DMS153 treated with DMSO at 0.1 percent for 48 hours (cell line): ENCODE measurements at regions not wholly inside any gene's neighbourhood (a gene's known extent, or its start where the extent isn't known, plus 50 kb on each side); places are given as distances from the start of the nearest gene placed in this dataset.

Source experiments
- DNase-seq: peaks from one replicate; lab custom pipeline; 2025; ENCODE audit not compliant: unreplicated experiment; lab: John Stamatoyannopoulos, UW

GRCh38 chr6:134533991-134534390 lies 216.1 kb upstream of the SGK1 start:
- DNase-seq: no peak

GRCh38 chr6:134532694-134533624 lies 215.0 kb upstream of the SGK1 start:
- DNase-seq: no peak

DNA sequence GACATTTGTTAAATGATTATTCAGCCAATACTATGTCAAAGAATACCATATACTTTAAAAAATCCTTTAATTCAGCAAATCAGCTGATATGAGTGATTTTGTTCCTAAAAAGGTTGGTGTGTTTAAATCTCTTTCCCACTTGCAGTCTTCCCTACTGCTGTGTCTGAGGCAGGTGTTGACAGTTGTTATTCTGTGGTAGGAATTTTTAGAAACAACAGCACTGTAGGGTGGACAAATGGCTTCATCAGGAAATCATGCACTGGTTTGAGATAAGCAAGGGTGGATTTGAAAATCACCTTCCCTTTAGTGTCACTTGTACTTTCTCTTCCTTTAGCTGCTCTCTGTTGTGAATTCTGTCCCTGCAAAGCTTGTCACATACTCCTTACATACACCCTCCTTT lies 213.7 kb upstream of the SGK1 start:
- DNase-seq: no peak

DNA sequence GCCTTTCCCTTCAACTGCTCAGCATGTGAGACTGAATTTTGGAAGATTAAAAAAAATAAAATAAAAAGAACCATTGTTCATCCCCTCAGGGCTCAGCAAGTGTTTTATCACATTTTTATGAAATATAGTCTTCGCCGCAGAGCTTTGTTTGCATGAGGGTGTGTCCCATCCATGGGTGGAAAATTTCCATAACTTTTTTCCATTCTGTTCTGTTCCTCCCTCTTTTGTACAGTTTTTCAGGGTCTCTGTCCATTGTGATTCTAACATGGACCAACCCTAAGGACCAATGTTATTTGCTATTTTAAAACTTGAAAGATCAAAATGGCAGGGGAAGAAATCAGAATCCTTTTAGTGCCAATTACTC lies 213.3 kb upstream of the SGK1 start:
- no peak for DNase-seq

DNA sequence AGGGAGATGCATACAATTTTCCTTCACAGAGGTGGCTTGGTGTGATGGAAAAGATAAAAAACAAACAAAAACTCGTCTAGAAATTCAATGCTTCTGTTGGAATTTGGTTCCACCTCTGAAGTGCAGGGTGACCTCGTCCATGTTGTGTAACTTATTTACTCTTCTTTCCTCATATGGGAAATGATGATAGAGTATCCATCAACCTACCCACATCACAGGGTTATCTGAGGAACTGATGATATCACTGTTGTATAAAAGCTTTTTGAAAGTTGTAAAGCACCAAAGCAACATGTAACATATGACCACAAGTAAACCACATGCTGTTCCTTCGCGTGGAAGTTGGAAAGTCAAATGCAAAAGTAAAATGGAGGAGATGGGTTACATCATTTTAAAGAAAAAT lies 212.0 kb upstream of the SGK1 start:
- DNase-seq: no peak

GRCh38 chr6:134529305-134529704 lies 211.4 kb upstream of the SGK1 start:
- DNase-seq: no peak

DNA sequence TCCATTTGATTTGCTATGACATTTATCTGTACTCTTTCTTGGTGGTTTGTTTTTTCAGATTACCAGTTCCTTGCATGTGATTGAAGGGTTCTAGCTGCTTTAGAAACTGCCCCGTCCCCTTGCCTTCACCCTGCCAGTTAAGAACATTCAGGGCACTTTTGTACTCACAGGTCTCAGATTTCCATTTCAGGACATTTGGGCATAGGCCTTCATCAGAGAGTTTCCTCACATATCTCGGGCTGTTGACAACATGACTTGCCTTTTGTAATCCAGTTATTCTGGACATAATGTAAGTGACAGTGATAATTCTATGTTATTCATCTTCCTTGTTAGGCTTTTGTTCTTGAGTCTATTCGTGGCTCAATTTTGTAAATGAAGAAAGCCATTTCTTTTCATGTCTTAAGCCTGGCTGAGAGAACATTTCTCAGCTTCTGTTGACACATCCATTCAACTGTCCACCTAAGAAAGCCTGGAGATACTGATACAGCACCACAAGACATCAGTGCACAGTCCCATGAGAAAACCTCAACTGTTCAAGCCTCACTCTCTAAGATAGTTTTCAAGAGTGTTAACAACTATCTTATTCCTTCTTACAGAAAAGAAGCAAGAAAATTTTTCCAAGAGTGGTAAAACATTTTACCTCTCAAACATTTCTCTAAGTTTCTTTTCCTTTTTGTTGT lies 209.3 kb upstream of the SGK1 start:
- DNase-seq: no peak

DNA sequence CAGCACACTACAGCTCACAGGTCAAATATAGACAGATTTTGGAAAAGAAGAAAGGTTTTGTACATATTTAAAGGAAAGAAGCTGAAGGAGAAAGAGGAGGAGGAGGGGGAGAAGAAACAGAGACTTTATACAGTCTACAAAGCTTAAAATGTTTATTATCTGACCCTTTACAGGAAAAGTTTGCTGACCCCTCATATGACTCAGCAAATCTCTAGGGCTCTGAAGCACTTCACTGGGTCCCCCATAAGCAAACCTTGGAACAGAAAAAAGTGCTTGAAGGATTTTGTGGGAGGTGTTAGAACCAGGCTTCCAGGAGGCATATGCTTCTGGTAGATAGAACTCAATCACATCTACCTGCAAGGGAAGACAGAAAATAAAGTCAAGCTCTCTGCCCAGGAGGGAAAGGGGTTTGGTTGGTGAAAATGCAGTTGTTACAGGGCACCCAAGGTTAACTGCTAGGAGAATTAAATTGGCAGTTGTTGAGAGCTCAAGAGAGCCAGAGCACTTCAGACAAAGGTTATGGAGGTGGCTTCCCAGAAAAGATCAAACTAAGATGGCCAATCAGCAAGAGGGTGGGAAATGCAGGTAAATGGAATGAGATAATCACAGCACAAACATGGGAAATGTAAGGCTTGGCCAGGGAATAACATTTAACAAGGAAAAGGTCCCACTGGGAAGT lies 207.4 kb upstream of the SGK1 start:
- DNase-seq: no peak

- no peak for DNase-seq
These were observed 206.2 kb upstream of the SGK1 start for GRCh38 chr6:134523903-134524650.

GRCh38 chr6:134523051-134523450 lies 205.1 kb upstream of the SGK1 start:
- no peak for DNase-seq

GRCh38 chr6:134521116-134521501 lies 203.2 kb upstream of the SGK1 start:
- no peak for DNase-seq

DNA sequence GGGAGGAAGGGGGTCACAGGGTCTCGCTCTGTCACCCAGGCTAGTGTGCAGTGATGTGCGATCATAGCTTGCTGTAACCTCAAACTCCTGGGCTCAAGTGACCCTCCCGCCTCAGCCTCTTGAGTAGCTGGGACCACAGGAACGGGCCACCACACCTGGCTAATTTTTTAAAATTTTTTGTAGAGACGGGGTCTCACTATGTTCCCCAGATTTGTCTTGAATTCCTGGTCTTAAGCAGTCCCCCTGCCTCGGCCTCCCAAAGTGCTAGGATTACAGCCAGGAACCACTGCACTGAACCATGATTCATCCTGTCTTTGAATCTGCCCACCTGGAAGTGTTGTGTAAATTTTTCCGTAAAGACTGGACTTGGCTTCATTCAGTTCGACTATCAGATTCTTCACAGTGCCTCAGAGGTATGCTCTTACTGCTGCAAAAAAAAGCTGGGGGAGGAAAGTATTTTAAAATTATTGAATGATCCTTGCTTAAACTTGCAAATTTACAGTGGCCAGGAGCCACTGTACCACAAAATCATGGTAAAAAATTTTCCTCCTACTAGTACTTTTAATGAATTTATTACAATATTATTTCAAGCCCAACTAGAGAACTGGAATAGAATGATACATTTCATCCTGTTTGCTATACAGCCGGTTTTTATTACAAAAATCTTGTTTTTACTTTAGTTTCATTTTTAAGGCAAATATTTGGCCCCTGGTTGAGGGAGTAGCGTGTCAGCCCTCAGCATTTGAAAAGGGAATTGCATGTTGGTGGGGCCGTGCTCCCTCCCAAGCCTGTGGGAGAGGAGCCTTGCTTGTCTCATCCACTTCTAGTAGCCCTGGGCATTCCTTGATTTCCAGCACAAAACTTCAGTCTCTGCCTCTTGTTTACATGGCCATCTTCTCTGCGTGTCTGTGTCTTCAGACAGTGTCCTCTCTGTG lies 202.5 kb upstream of the SGK1 start:
- no peak for DNase-seq

- no peak for DNase-seq
These were observed 201.6 kb upstream of the SGK1 start for GRCh38 chr6:134519465-134519864.

GRCh38 chr6:134517868-134518267 lies 200.0 kb upstream of the SGK1 start:
- DNase-seq: no peak

- DNase-seq: peak; percentile 75
These were observed 199.3 kb upstream of the SGK1 start for GRCh38 chr6:134517145-134517658.

DNA sequence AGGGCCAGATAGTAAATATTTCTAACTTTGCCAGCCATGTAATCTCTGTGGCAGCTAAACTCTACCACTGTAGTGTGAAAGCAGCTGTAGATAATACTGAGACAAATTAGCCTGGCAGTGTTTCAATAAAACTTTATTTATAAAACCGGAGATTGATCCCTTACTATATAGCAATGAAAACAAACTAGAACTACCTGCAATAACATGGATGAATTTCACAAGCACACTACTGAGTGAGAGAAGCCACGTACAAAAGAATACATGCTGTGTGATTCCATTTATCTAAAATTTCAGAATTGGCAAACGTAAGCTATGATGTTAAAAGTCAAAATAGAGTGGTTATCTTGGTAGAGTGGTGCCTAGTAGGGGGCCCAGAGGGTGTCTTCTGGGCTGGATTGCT lies 198.7 kb upstream of the SGK1 start:
- DNase-seq: no peak

DNA sequence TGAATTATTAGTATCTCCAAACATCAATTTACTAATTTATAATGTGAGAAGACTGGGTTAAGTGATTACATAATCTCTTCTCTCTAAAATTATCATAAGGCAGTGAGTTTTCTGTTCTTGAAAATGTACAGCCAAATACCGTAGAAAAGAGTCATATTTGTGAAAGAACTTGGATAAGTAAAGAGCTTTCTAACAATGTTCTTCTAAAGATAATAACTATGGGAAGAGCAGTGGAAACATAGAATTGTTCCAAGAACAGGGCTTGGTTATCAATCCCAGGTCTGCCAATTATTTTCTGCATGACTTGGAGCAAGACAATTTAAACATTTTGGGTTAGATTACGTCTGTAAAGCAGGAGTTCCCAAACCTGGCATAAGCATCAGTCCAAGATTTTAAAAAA lies 198.1 kb upstream of the SGK1 start:
- DNase-seq: no peak

GRCh38 chr6:134512981-134513391 lies 195.1 kb upstream of the SGK1 start:
- no peak for DNase-seq

DNA sequence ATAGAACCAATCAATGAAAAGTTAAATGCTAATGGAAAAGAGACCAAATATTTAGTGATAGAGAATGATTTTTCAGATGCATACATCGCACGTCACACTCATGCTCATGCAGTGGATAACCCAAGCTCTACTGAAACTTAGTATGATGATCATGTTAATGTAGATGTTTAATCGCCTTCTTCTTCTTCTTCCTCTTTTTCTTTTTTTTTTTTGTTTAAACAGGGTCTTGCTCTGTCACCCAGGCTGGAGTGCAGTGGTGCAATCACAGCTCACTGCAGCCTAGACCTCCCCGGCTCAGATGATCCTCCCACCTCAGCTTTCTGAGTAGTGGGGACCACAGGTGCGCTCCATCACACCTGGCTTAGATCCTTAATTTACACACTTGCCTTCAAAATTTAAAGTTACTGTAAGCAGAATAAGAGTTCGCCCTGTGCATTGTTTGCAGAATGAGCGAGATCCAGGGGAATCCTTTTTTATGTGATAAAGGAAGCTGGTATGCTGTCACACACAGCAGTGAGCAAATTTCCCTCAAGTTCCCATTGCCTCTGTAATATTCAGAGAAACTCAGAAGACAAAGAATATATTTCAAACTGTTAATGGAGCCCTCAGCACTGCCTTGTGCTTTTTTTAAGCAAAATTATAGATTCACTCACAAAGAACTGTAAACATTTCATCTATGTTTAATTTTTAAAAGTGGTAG lies 194.2 kb upstream of the SGK1 start:
- no peak for DNase-seq
